ENCODE measurements at regions not wholly inside any gene's neighbourhood (a gene's known extent, or its start where the extent isn't known, plus 50 kb on each side); places are given as distances from the start of the nearest gene placed in this dataset.

DNA sequence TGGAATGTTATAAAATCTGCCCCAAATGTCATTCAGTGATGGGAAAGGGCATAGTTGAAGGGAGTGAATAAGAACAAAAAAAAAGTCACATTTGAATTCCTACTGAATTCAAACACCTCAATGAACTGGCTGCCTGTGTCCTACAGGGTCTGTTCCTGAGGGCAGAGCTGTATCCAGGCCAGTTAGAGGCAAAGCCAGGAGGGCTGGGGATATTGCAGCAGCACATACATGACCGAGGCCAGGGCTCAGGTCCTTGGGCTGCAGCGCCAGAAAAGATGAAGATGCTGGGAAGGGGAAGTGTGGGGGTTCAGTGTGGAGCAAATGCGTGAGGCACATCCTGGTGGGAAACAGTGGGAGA is 449.2 kb downstream of the SIPA1L2 start:
- Histone ChIP-seq H2BK120ac (ENCODE audit: low read depth, low read length) (no peak overlapping the region), H4K8ac (ENCODE audit: low read depth in 2 of 2, low read length in 2 of 2) (no peak overlapping the region), H4K20me1 (ENCODE audit: insufficient read depth, low read length) (no peaks in the 10 kb centered on the region), H2BK5ac (ENCODE audit: low read depth, low read length, poor library complexity, severe bottlenecking) (no peak overlapping the region), H2BK15ac (ENCODE audit: low read depth, low read length) (no peak overlapping the region), H3K79me1 (ENCODE audit: low read depth in 1 of 2, low read length in 2 of 2) (no peaks in the 10 kb centered on the region), H3K9me1 (ENCODE audit: insufficient read depth, low read length) (no peaks in the 10 kb centered on the region; the same call in 1 of the 2 replicates), H3K4me3 (ENCODE audit: insufficient read depth, low read depth, low read length) (no peak overlapping the region), H4K5ac (ENCODE audit: low read depth, low read length) (no peak overlapping the region), H3K14ac (replicated peaks; ENCODE audit: low read depth, low read length) (no peak overlapping the region), H3K27me3 (ENCODE audit: control insufficient read depth, insufficient read depth, low read length) (peaks cover 9% of the 10 kb centered on the region; the same call in 1 of the 2 replicates), H3K36me3 (ENCODE audit: control insufficient read depth, insufficient read depth, low read length) (no peaks in the 10 kb centered on the region), H3K9me3 (ENCODE audit: control insufficient read depth, insufficient read depth, low read length) (no peaks in the 10 kb centered on the region), H3K56ac (ENCODE audit: extremely low read depth, insufficient read depth, low read length) (no peak overlapping the region), H3K4ac (ENCODE audit: low read depth, low read length) (no peak overlapping the region), H3K9ac (ENCODE audit: low read depth, low read length) (no peak overlapping the region), H3K4me1 (ENCODE audit: control insufficient read depth, insufficient read depth, low read length) (no peaks in the 10 kb centered on the region; the same call in 1 of the 2 replicates), H2AK9ac (replicated peaks; ENCODE audit: low read depth, low read length, poor library complexity) (no peak overlapping the region), H4K91ac (ENCODE audit: insufficient read depth, low read depth, low read length) (no peak overlapping the region), H3K4me2 (ENCODE audit: low read depth, low read length) (no peak overlapping the region), H3K18ac (ENCODE audit: low read depth, low read length) (no peak overlapping the region), H3K23ac (ENCODE audit: low read depth, low read length) (no peak overlapping the region), H2AFZ (replicated peaks; ENCODE audit: low read length, poor library complexity) (no peak overlapping the region), H2BK20ac (ENCODE audit: low read depth, low read length) (no peak overlapping the region), H3K27ac (ENCODE audit: insufficient read depth, low read length) (no peak overlapping the region), H2AK5ac (ENCODE audit: low read depth, low read length) (no peak overlapping the region)
- intact Hi-C loops (cut with micrococcal nuclease): no loop called here
- ATAC-seq (ENCODE audit: low read depth) (no peak), DNase-seq (no peak)
- POLR2A ChIA-PET (ENCODE audit: unreplicated experiment): no interaction called here
- no TSS peak for BruUV-seq (replicated peaks)
- 92% methylated on average over 2 of the region's 3 CpGs; no CpG with 5 or more reads in 1 of the 2 experiments for WGBS, 2 experiments (ENCODE audit: extremely low coverage in 2 of 2, insufficient read length in 1 of 2)
- dilution Hi-C loops (cut with HindIII; ENCODE audit: low sequenced_read_pairs, unreplicated experiment): no loop called here
- TF ChIP-seq USF2 (IDR thresholded peaks at IDR 0.05; ENCODE audit: low read depth, low read length) (no peak), RAD21 (IDR thresholded peaks at IDR 0.05; ENCODE audit: low read length) (no peak)
- TF ChIP-seq, protein P1, sequence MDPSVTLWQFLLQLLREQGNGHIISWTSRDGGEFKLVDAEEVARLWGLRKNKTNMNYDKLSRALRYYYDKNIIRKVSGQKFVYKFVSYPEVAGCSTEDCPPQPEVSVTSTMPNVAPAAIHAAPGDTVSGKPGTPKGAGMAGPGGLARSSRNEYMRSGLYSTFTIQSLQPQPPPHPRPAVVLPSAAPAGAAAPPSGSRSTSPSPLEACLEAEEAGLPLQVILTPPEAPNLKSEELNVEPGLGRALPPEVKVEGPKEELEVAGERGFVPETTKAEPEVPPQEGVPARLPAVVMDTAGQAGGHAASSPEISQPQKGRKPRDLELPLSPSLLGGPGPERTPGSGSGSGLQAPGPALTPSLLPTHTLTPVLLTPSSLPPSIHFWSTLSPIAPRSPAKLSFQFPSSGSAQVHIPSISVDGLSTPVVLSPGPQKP (IDR thresholded peaks at IDR 0.05; ENCODE audit: borderline replicate concordance, low read depth, low read length): no peak
- in situ Hi-C loops (cut with MboI; ENCODE audit: low sequenced_read_pairs): no loop called here
- CTCF ChIA-PET: no interaction called here

Measured in IMR-90 (cell line).